ENCODE measurements at regions not wholly inside any gene's neighbourhood (a gene's known extent, or its start where the extent isn't known, plus 50 kb on each side); places are given as distances from the start of the nearest gene placed in this dataset.
A peak's percentile ranks its signal among the peaks of the same experiment; 100 is the strongest.

- intact Hi-C loops (cut with DNase I; ENCODE audit: low total_unique reads): no loop called here
- TF ChIP-seq POLR2A (IDR thresholded peaks at IDR 0.05): no peak
- TF ChIP-seq CTCF (IDR thresholded peaks at IDR 0.05): no peak
- WGBS, 2 donors: 97 to 100% methylated on average over 3 of the region's 3 CpGs
- DNase-seq (ENCODE audit: low spot score in 2 of 2): no peak
- no peak overlapping the region for H3K4me3 ChIP-seq (ENCODE audit: low read depth, poor library complexity, severe bottlenecking)
Measured at GRCh38 chr1:229065613-229066012, 205.3 kb upstream of the RAB4A start.

GRCh38 chr1:229066591-229066990 lies 204.3 kb upstream of the RAB4A start:
- TF ChIP-seq CTCF (IDR thresholded peaks at IDR 0.05) (no peak), POLR2A (IDR thresholded peaks at IDR 0.05) (no peak)
- H3K4me3 ChIP-seq (ENCODE audit: low read depth, poor library complexity, severe bottlenecking): no peak overlapping the region
- no peak for DNase-seq (ENCODE audit: low spot score in 2 of 2)
- 59 to 72% methylated on average over 3 of the region's 3 CpGs for WGBS, 2 donors
- intact Hi-C loops (cut with DNase I; ENCODE audit: low total_unique reads): no loop called here

- DNase-seq (ENCODE audit: low spot score in 2 of 2): peak in 1 of 2 donors; percentile 11
- 90 to 94% methylated on average over 5 of the region's 5 CpGs for WGBS, 2 donors
- no peak overlapping the region for H3K4me3 ChIP-seq (ENCODE audit: low read depth, poor library complexity, severe bottlenecking)
- TF ChIP-seq CTCF (IDR thresholded peaks at IDR 0.05) (no peak), POLR2A (IDR thresholded peaks at IDR 0.05) (no peak)
- intact Hi-C loops (cut with DNase I; ENCODE audit: low total_unique reads): no loop called here
Measured at GRCh38 chr1:229067546-229067945, 203.4 kb upstream of the RAB4A start.

- no peak overlapping the region for H3K4me3 ChIP-seq (ENCODE audit: low read depth, poor library complexity, severe bottlenecking)
- DNase-seq (ENCODE audit: low spot score in 2 of 2): peak in 1 of 2 donors; percentile 53
- 52% methylated on average over 7 of the region's 7 CpGs for WGBS, 2 donors
- intact Hi-C loops (cut with DNase I; ENCODE audit: low total_unique reads): no loop called here
- TF ChIP-seq CTCF (IDR thresholded peaks at IDR 0.05): no peak
- TF ChIP-seq POLR2A (IDR thresholded peaks at IDR 0.05): no peak
Measured at GRCh38 chr1:229068270-229068987, 202.5 kb upstream of the RAB4A start.

GRCh38 chr1:229069176-229069575 lies 201.7 kb upstream of the RAB4A start:
- no peak overlapping the region for H3K4me3 ChIP-seq (ENCODE audit: low read depth, poor library complexity, severe bottlenecking)
- intact Hi-C loops (cut with DNase I; ENCODE audit: low total_unique reads): no loop called here
- DNase-seq (ENCODE audit: low spot score in 2 of 2): no peak
- TF ChIP-seq POLR2A (IDR thresholded peaks at IDR 0.05): no peak

GRCh38 chr1:229070168-229070567 lies 200.7 kb upstream of the RAB4A start:
- intact Hi-C loops (cut with DNase I; ENCODE audit: low total_unique reads): no loop called here
- DNase-seq (ENCODE audit: low spot score in 2 of 2): peak; percentile 71 to 93
- no peak overlapping the region for H3K4me3 ChIP-seq (ENCODE audit: low read depth, poor library complexity, severe bottlenecking)
- no peak for TF ChIP-seq CTCF (IDR thresholded peaks at IDR 0.05)
- TF ChIP-seq POLR2A (IDR thresholded peaks at IDR 0.05): no peak
- 15 to 26% methylated on average over 5 of the region's 5 CpGs for WGBS, 2 donors
